ENCODE measurements at regions not wholly inside any gene's neighbourhood (a gene's known extent, or its start where the extent isn't known, plus 50 kb on each side); places are given as distances from the start of the nearest gene placed in this dataset.

GRCh38 chr15:77538793-77539497 lies 93.8 kb downstream of the LINGO1 start:
- TF ChIP-seq, protein P1, sequence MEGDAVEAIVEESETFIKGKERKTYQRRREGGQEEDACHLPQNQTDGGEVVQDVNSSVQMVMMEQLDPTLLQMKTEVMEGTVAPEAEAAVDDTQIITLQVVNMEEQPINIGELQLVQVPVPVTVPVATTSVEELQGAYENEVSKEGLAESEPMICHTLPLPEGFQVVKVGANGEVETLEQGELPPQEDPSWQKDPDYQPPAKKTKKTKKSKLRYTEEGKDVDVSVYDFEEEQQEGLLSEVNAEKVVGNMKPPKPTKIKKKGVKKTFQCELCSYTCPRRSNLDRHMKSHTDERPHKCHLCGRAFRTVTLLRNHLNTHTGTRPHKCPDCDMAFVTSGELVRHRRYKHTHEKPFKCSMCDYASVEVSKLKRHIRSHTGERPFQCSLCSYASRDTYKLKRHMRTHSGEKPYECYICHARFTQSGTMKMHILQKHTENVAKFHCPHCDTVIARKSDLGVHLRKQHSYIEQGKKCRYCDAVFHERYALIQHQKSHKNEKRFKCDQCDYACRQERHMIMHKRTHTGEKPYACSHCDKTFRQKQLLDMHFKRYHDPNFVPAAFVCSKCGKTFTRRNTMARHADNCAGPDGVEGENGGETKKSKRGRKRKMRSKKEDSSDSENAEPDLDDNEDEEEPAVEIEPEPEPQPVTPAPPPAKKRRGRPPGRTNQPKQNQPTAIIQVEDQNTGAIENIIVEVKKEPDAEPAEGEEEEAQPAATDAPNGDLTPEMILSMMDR (conservative IDR thresholded peaks at IDR 0.05 in 1 of 2, IDR thresholded peaks at IDR 0.05 in 1 of 2; ENCODE audit: extremely low read depth in 1 of 2, insufficient read depth in 1 of 2, low read depth in 1 of 2, low read length in 2 of 2), result no peak
- TF ChIP-seq EZH2 (IDR thresholded peaks at IDR 0.05; ENCODE audit: borderline replicate concordance, low read length), result no peak
